ENCODE measurements at regions not wholly inside any gene's neighbourhood (a gene's known extent, or its start where the extent isn't known, plus 50 kb on each side); places are given as distances from the start of the nearest gene placed in this dataset.

- H3K9ac ChIP-seq (ENCODE audit: insufficient read depth in 1 of 2, low read length in 2 of 2): no peak overlapping the region
- H3K36me3 ChIP-seq (ENCODE audit: control insufficient read depth in 4 of 4, insufficient read depth in 4 of 4, low read length in 4 of 4): no peaks in the 10 kb centered on the region
- H3K4me3 ChIP-seq: no peak overlapping the region
- no peak for DNase-seq
- H3K27ac ChIP-seq (ENCODE audit: low read depth in 1 of 2, low read length in 1 of 2): no peak overlapping the region
- ATAC-seq (ENCODE audit: insufficient read depth, low FRiP score): no peak
- no peak for TF ChIP-seq CTCF (IDR thresholded peaks at IDR 0.05; ENCODE audit: control extremely low read depth, extremely low read depth)
- H3K4me1 ChIP-seq (ENCODE audit: control insufficient read depth in 5 of 5, insufficient read depth in 5 of 5, low read length in 5 of 5): peaks cover 0 to 49% (median 14%) of the 10 kb centered on the region in 5 donors
- no peaks in the 10 kb centered on the region for H3K9me3 ChIP-seq (ENCODE audit: control insufficient read depth in 4 of 4, insufficient read depth in 3 of 4, low read length in 3 of 4)
- no peaks in the 10 kb centered on the region for H3K27me3 ChIP-seq (ENCODE audit: control insufficient read depth in 3 of 3, insufficient read depth in 3 of 3, low read length in 2 of 3)
- WGBS, 2 donors: 77 to 79% methylated on average over 1 of the region's 1 CpG
Observed at GRCh38 chr9:13719446-13719845, 440.0 kb upstream of the MPDZ start.

- H3K27me3 ChIP-seq (ENCODE audit: control insufficient read depth in 3 of 3, insufficient read depth in 3 of 3, low read length in 2 of 3): no peaks in the 10 kb centered on the region
- no peak overlapping the region for H3K4me3 ChIP-seq
- H3K9me3 ChIP-seq (ENCODE audit: control insufficient read depth in 4 of 4, insufficient read depth in 3 of 4, low read length in 3 of 4): no peaks in the 10 kb centered on the region
- no peak for TF ChIP-seq CTCF (IDR thresholded peaks at IDR 0.05; ENCODE audit: control extremely low read depth, extremely low read depth)
- DNase-seq (no peak), ATAC-seq (ENCODE audit: insufficient read depth, low FRiP score) (no peak)
- no peaks in the 10 kb centered on the region for H3K36me3 ChIP-seq (ENCODE audit: control insufficient read depth in 4 of 4, insufficient read depth in 4 of 4, low read length in 4 of 4)
- 91 to 95% methylated on average over 5 of the region's 5 CpGs for WGBS, 2 donors
- peaks cover 0 to 49% (median 14%) of the 10 kb centered on the region in 5 donors for H3K4me1 ChIP-seq (ENCODE audit: control insufficient read depth in 5 of 5, insufficient read depth in 5 of 5, low read length in 5 of 5)
- H3K27ac ChIP-seq (ENCODE audit: low read depth in 1 of 2, low read length in 1 of 2): no peak overlapping the region
- no peak overlapping the region for H3K9ac ChIP-seq (ENCODE audit: insufficient read depth in 1 of 2, low read length in 2 of 2)
Observed at GRCh38 chr9:13718539-13718938, 439.0 kb upstream of the MPDZ start.

- WGBS, 2 donors: 84 to 89% methylated on average over 4 of the region's 4 CpGs
- no peak for TF ChIP-seq CTCF (IDR thresholded peaks at IDR 0.05; ENCODE audit: control extremely low read depth, extremely low read depth)
- Histone ChIP-seq H3K9ac (ENCODE audit: insufficient read depth in 1 of 2, low read length in 2 of 2) (no peak overlapping the region), H3K9me3 (ENCODE audit: control insufficient read depth in 4 of 4, insufficient read depth in 3 of 4, low read length in 3 of 4) (no peaks in the 10 kb centered on the region), H3K4me1 (ENCODE audit: control insufficient read depth in 5 of 5, insufficient read depth in 5 of 5, low read length in 5 of 5) (peaks cover 0 to 49% (median 14%) of the 10 kb centered on the region in 5 donors), H3K27ac (ENCODE audit: low read depth in 1 of 2, low read length in 1 of 2) (no peak overlapping the region), H3K36me3 (ENCODE audit: control insufficient read depth in 4 of 4, insufficient read depth in 4 of 4, low read length in 4 of 4) (no peaks in the 10 kb centered on the region), H3K4me3 (no peak overlapping the region), H3K27me3 (ENCODE audit: control insufficient read depth in 3 of 3, insufficient read depth in 3 of 3, low read length in 2 of 3) (no peaks in the 10 kb centered on the region)
- ATAC-seq (ENCODE audit: insufficient read depth, low FRiP score) (no peak), DNase-seq (no peak)
Observed at GRCh38 chr9:13718086-13718485, 438.6 kb upstream of the MPDZ start.
